ENCODE measurements at regions not wholly inside any gene's neighbourhood (a gene's known extent, or its start where the extent isn't known, plus 50 kb on each side); places are given as distances from the start of the nearest gene placed in this dataset.
"Not testable (repeated sequence)": the region's sequence is repeated elsewhere in the genome, so short reads cannot be mapped to it uniquely, and the experiment has no call there.

- no peak for DNase-seq
Observed at GRCh38 chr9:134531220-134531970, 110.2 kb upstream of the COL5A1 start.

GRCh38 chr9:134532084-134532483 lies 109.5 kb upstream of the COL5A1 start:
- no peak for DNase-seq

GRCh38 chr9:134532661-134533060 lies 108.9 kb upstream of the COL5A1 start:
- not testable (repeated sequence) for DNase-seq

GRCh38 chr9:134533850-134534588 lies 107.6 kb upstream of the COL5A1 start:
- no peak for DNase-seq

GRCh38 chr9:134534661-134535080 lies 106.9 kb upstream of the COL5A1 start:
- DNase-seq, result no peak

- DNase-seq, result no peak
Observed at GRCh38 chr9:134535171-134535570, 106.4 kb upstream of the COL5A1 start.

GRCh38 chr9:134536101-134536900 lies 105.3 kb upstream of the COL5A1 start:
- no peak for DNase-seq

- DNase-seq, result no peak
Observed at GRCh38 chr9:134536931-134537330, 104.7 kb upstream of the COL5A1 start.

- no peak for DNase-seq
Observed at GRCh38 chr9:134537951-134538641, 103.5 kb upstream of the COL5A1 start.

- no peak for DNase-seq
Observed at GRCh38 chr9:134538856-134539566, 102.6 kb upstream of the COL5A1 start.

GRCh38 chr9:134539586-134540194 lies 101.9 kb upstream of the COL5A1 start:
- no peak for DNase-seq

GRCh38 chr9:134540276-134541096 lies 101.1 kb upstream of the COL5A1 start:
- DNase-seq, result no peak

GRCh38 chr9:134541097-134541747 lies 100.4 kb upstream of the COL5A1 start:
- no peak for DNase-seq

GRCh38 chr9:134544388-134545214 lies 97.0 kb upstream of the COL5A1 start:
- no peak for DNase-seq

- no peak for DNase-seq
Observed at GRCh38 chr9:134545215-134545542, 96.4 kb upstream of the COL5A1 start.

- no peak for DNase-seq
Observed at GRCh38 chr9:134545543-134546245, 95.9 kb upstream of the COL5A1 start.

- no peak for DNase-seq
Observed at GRCh38 chr9:134546246-134546731, 95.3 kb upstream of the COL5A1 start.

GRCh38 chr9:134546746-134547145 lies 94.9 kb upstream of the COL5A1 start:
- no peak for DNase-seq
